GM23338 (cell line): ENCODE measurements at regions not wholly inside any gene's neighbourhood (a gene's known extent, or its start where the extent isn't known, plus 50 kb on each side); places are given as distances from the start of the nearest gene placed in this dataset.

Experiments
- CREB1 ChIP-seq: fragments of 250-450 bp; sonication (Bioruptor Pico); IDR thresholded peaks from 2 replicates; pipeline ENCODE4 v1.5.0; 2020; ENCODE audit warnings: low read depth, mild to moderate bottlenecking, moderate library complexity
- EZH2 ChIP-seq: fragments of 200-600 bp; sonication (generic); IDR thresholded peaks from one replicate; pipeline ENCODE4 v1.8.0; 2017; ENCODE audit warnings: antibody characterized with exemption, mild to moderate bottlenecking, low read depth; ENCODE audit not compliant: unreplicated experiment
- EZH2phosphoT487 ChIP-seq: fragments of 200-600 bp; sonication (generic); IDR thresholded peaks from one replicate; pipeline ENCODE4 v1.8.1; 2018; ENCODE audit warnings: antibody characterized with exemption; ENCODE audit not compliant: unreplicated experiment
- JUNB ChIP-seq: IDR thresholded peaks from one replicate; pipeline ENCODE4 v1.6.1; 2016; ENCODE audit warnings: antibody characterized with exemption; ENCODE audit not compliant: unreplicated experiment
- NANOG ChIP-seq: IDR thresholded peaks from 2 replicates; pipeline ENCODE4 v1.6.1; 2016; ENCODE audit warnings: antibody characterized with exemption, borderline replicate concordance
- POLR2AphosphoS5 ChIP-seq: IDR thresholded peaks from 2 replicates; pipeline ENCODE4 v1.6.1; 2016; ENCODE audit warnings: antibody characterized with exemption, low read depth
- STAT1 ChIP-seq: IDR thresholded peaks from one replicate; pipeline ENCODE4 v1.6.1; 2016; ENCODE audit warnings: antibody characterized with exemption; ENCODE audit not compliant: unreplicated experiment
- ZNF114 ChIP-seq: fragments of 250-450 bp; sonication (Bioruptor Pico); IDR thresholded peaks from 2 replicates; pipeline ENCODE4 v1.5.0; 2020; ENCODE audit warnings: mild to moderate bottlenecking, moderate library complexity
- ZNF331 ChIP-seq: fragments of 250-450 bp; sonication (Bioruptor Pico); IDR thresholded peaks from 2 replicates; pipeline ENCODE4 v1.5.0; 2020; ENCODE audit warnings: low read depth, mild to moderate bottlenecking, moderate library complexity
- TF ChIP-seq, protein P1 (sequence below), 2 experiments: fragments of 200-600 bp in 1 of 2; sonication (generic) in 1 of 2; conservative IDR thresholded peaks; 2 replicates each; pipeline versions ENCODE4 v1.5.1 to v1.6.1; 2016 to 2017; ENCODE audit warnings: antibody characterized with exemption in 2 of 2, low read depth in 2 of 2, mild to moderate bottlenecking in 2 of 2, moderate library complexity in 1 of 2
- TF ChIP-seq, protein P2 (sequence below): IDR thresholded peaks from 2 replicates; pipeline ENCODE4 v1.6.1; 2016; ENCODE audit warnings: antibody characterized with exemption
- TF ChIP-seq, protein P3 (sequence below): IDR thresholded peaks from one replicate; pipeline ENCODE4 v1.6.1; 2018; ENCODE audit warnings: antibody characterized with exemption; ENCODE audit not compliant: unreplicated experiment

DNA sequence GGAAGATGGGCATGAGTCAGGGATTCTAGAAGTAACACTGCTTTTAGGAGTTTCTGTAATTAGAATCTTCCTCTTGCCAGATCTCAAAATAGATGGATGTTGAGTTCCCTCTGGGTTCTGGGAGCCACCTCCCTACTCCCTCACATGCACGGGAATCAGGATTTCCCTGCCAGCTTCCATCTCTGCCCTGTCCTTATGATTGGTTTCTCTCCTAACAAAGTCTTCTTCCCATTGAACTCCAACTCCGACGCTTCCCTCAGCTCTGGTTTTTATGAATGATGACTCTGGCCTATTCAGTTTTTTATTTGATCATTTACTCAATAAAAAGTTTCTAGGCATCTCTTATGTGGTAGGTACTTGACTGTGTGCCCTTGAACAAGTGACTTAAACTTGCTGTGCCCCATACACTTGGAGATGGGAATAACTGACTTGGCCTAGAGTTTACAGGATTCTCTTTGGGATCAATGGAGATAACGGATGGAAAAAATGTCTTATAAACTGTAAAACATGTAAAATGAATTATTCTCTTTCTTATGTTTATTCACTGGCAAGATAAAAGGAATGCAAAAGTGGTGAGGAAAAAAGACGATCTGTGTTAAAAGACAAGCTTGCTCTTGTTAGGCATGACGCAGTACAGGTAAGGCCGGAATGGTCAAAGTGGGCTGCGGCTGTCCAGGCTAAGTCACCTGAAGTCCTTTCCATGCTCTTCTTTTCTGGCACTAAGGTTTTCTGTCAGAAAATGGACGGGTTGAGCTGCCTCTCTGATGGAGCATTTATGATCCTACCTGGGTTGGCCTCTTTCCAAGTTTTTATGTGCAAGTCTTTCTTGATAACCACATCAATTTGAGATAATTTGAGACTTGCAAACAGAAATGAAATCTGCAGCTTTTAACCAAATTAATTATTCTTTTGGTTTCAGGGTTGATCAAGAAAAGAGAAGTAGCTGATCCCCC is 199.6 kb downstream of the MYCN start:
- TF ChIP-seq, protein P1, sequence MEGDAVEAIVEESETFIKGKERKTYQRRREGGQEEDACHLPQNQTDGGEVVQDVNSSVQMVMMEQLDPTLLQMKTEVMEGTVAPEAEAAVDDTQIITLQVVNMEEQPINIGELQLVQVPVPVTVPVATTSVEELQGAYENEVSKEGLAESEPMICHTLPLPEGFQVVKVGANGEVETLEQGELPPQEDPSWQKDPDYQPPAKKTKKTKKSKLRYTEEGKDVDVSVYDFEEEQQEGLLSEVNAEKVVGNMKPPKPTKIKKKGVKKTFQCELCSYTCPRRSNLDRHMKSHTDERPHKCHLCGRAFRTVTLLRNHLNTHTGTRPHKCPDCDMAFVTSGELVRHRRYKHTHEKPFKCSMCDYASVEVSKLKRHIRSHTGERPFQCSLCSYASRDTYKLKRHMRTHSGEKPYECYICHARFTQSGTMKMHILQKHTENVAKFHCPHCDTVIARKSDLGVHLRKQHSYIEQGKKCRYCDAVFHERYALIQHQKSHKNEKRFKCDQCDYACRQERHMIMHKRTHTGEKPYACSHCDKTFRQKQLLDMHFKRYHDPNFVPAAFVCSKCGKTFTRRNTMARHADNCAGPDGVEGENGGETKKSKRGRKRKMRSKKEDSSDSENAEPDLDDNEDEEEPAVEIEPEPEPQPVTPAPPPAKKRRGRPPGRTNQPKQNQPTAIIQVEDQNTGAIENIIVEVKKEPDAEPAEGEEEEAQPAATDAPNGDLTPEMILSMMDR (conservative IDR thresholded peaks at IDR 0.05; ENCODE audit: low read depth in 2 of 2) = no peak
- TF ChIP-seq JUNB (no peak), CREB1 (CRISPR knock-in tag) (no peak), EZH2 (no peak), POLR2AphosphoS5 (no peak), NANOG (no peak), ZNF114 (CRISPR knock-in tag) (no peak), EZH2phosphoT487 (no peak), ZNF331 (CRISPR knock-in tag) (no peak), STAT1 (no peak)
- TF ChIP-seq, protein P2, sequence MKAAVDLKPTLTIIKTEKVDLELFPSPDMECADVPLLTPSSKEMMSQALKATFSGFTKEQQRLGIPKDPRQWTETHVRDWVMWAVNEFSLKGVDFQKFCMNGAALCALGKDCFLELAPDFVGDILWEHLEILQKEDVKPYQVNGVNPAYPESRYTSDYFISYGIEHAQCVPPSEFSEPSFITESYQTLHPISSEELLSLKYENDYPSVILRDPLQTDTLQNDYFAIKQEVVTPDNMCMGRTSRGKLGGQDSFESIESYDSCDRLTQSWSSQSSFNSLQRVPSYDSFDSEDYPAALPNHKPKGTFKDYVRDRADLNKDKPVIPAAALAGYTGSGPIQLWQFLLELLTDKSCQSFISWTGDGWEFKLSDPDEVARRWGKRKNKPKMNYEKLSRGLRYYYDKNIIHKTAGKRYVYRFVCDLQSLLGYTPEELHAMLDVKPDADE = no peak
- TF ChIP-seq, protein P3, sequence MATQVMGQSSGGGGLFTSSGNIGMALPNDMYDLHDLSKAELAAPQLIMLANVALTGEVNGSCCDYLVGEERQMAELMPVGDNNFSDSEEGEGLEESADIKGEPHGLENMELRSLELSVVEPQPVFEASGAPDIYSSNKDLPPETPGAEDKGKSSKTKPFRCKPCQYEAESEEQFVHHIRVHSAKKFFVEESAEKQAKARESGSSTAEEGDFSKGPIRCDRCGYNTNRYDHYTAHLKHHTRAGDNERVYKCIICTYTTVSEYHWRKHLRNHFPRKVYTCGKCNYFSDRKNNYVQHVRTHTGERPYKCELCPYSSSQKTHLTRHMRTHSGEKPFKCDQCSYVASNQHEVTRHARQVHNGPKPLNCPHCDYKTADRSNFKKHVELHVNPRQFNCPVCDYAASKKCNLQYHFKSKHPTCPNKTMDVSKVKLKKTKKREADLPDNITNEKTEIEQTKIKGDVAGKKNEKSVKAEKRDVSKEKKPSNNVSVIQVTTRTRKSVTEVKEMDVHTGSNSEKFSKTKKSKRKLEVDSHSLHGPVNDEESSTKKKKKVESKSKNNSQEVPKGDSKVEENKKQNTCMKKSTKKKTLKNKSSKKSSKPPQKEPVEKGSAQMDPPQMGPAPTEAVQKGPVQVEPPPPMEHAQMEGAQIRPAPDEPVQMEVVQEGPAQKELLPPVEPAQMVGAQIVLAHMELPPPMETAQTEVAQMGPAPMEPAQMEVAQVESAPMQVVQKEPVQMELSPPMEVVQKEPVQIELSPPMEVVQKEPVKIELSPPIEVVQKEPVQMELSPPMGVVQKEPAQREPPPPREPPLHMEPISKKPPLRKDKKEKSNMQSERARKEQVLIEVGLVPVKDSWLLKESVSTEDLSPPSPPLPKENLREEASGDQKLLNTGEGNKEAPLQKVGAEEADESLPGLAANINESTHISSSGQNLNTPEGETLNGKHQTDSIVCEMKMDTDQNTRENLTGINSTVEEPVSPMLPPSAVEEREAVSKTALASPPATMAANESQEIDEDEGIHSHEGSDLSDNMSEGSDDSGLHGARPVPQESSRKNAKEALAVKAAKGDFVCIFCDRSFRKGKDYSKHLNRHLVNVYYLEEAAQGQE = no peak
